GM23338 (cell line): ENCODE measurements at regions not wholly inside any gene's neighbourhood (a gene's known extent, or its start where the extent isn't known, plus 50 kb on each side); places are given as distances from the start of the nearest gene placed in this dataset.

Source experiments
- ATAC-seq: fragments of 200-7000 bp; cut with Tn5 transposase; 3 replicates; pipeline ENCODE4 v1.9.1; 2020
- DNase-seq: peaks from one replicate; pipeline ENCODE4 v3.0.0-alpha.2; 2015; ENCODE audit warnings: low spot score
- H2AFZ ChIP-seq: fragments of 200-600 bp; sonication (generic); 2 replicates; pipeline ENCODE4 v1.8.0; 2016; ENCODE audit warnings: antibody characterized with exemption, mild to moderate bottlenecking, moderate library complexity
- H3F3A ChIP-seq: fragments of 200-600 bp; sonication (generic); replicated peaks from 2 replicates; pipeline ENCODE4 v1.8.0; 2017; ENCODE audit warnings: antibody characterized with exemption, mixed run types, low read depth
- H3K27ac ChIP-seq: fragments of 200-600 bp; sonication (generic); 2 replicates; pipeline ENCODE4 v1.6.1; 2016; ENCODE audit warnings: low read depth
- H3K27me3 ChIP-seq: fragments of 200-600 bp; sonication (generic); 2 replicates; pipeline ENCODE4 v1.8.0; 2016; ENCODE audit warnings: mild to moderate bottlenecking, mixed run types, moderate library complexity; ENCODE audit not compliant: insufficient read depth
- H3K36me3 ChIP-seq: fragments of 200-600 bp; sonication (generic); 2 replicates; pipeline ENCODE4 v1.8.0; 2016; ENCODE audit warnings: mild to moderate bottlenecking; ENCODE audit not compliant: insufficient read depth
- H3K4me1 ChIP-seq: fragments of 200-600 bp; sonication (generic); 2 replicates; pipeline ENCODE4 v1.8.0; 2016; ENCODE audit warnings: mild to moderate bottlenecking, moderate library complexity; ENCODE audit not compliant: insufficient read depth
- H3K4me2 ChIP-seq: fragments of 200-600 bp; sonication (generic); 2 replicates; pipeline ENCODE4 v1.7.1; 2017; ENCODE audit warnings: mixed run types
- H3K4me3 ChIP-seq: fragments of 200-600 bp; sonication (generic); 2 replicates; pipeline ENCODE4 v1.6.1; 2016; ENCODE audit warnings: mixed run types
- H3K79me2 ChIP-seq: fragments of 200-600 bp; sonication (generic); replicated peaks from 2 replicates; pipeline ENCODE4 v1.8.0; 2017; ENCODE audit warnings: mild to moderate bottlenecking; ENCODE audit not compliant: insufficient read depth
- H3K9me2 ChIP-seq: fragments of 200-600 bp; sonication (generic); 2 replicates; pipeline ENCODE4 v1.8.0; 2017; ENCODE audit not compliant: insufficient read depth
- H4K20me1 ChIP-seq: fragments of 200-600 bp; sonication (generic); replicated peaks from 2 replicates; pipeline ENCODE4 v1.8.0; 2017; ENCODE audit warnings: mild to moderate bottlenecking; ENCODE audit not compliant: insufficient read depth
- H3K27ac Mint-ChIP-seq: 2 replicates; pipeline ENCODE4 v1.8.0; 2020; ENCODE audit warnings: inconsistent platforms, mild to moderate bottlenecking, moderate library complexity, mixed read lengths
- H3K27me3 Mint-ChIP-seq: 3 replicates; pipeline ENCODE4 v1.8.0; 2022; ENCODE audit warnings: low read depth, mild to moderate bottlenecking, moderate library complexity, mixed read lengths, inconsistent platforms; ENCODE audit not compliant: insufficient read depth, poor library complexity
- H3K36me3 Mint-ChIP-seq: 3 replicates; pipeline ENCODE4 v1.8.0; 2021; ENCODE audit warnings: low read depth, mild to moderate bottlenecking, inconsistent platforms, moderate library complexity, mixed read lengths
- H3K4me1 Mint-ChIP-seq: 3 replicates; pipeline ENCODE4 v1.8.0; 2020; ENCODE audit warnings: mild to moderate bottlenecking, inconsistent platforms, mixed read lengths
- H3K4me3 Mint-ChIP-seq: 3 replicates; pipeline ENCODE4 v1.8.0; 2021; ENCODE audit warnings: moderate library complexity, mild to moderate bottlenecking, inconsistent platforms, mixed read lengths
- H3K9me3 Mint-ChIP-seq: 3 replicates; pipeline ENCODE4 v1.8.0; 2020; ENCODE audit warnings: moderate library complexity, mild to moderate bottlenecking, inconsistent platforms, mixed read lengths
- CREB1 ChIP-seq: fragments of 250-450 bp; sonication (Bioruptor Pico); IDR thresholded peaks from 2 replicates; pipeline ENCODE4 v1.5.0; 2020; ENCODE audit warnings: low read depth, mild to moderate bottlenecking, moderate library complexity
- EZH2 ChIP-seq: fragments of 200-600 bp; sonication (generic); IDR thresholded peaks from one replicate; pipeline ENCODE4 v1.8.0; 2017; ENCODE audit warnings: antibody characterized with exemption, mild to moderate bottlenecking, low read depth; ENCODE audit not compliant: unreplicated experiment
- EZH2phosphoT487 ChIP-seq: fragments of 200-600 bp; sonication (generic); IDR thresholded peaks from one replicate; pipeline ENCODE4 v1.8.1; 2018; ENCODE audit warnings: antibody characterized with exemption; ENCODE audit not compliant: unreplicated experiment
- JUNB ChIP-seq: IDR thresholded peaks from one replicate; pipeline ENCODE4 v1.6.1; 2016; ENCODE audit warnings: antibody characterized with exemption; ENCODE audit not compliant: unreplicated experiment
- NANOG ChIP-seq: IDR thresholded peaks from 2 replicates; pipeline ENCODE4 v1.6.1; 2016; ENCODE audit warnings: antibody characterized with exemption, borderline replicate concordance
- POLR2AphosphoS5 ChIP-seq: IDR thresholded peaks from 2 replicates; pipeline ENCODE4 v1.6.1; 2016; ENCODE audit warnings: antibody characterized with exemption, low read depth
- STAT1 ChIP-seq: IDR thresholded peaks from one replicate; pipeline ENCODE4 v1.6.1; 2016; ENCODE audit warnings: antibody characterized with exemption; ENCODE audit not compliant: unreplicated experiment
- ZNF114 ChIP-seq: fragments of 250-450 bp; sonication (Bioruptor Pico); IDR thresholded peaks from 2 replicates; pipeline ENCODE4 v1.5.0; 2020; ENCODE audit warnings: mild to moderate bottlenecking, moderate library complexity
- ZNF331 ChIP-seq: fragments of 250-450 bp; sonication (Bioruptor Pico); IDR thresholded peaks from 2 replicates; pipeline ENCODE4 v1.5.0; 2020; ENCODE audit warnings: low read depth, mild to moderate bottlenecking, moderate library complexity
- TF ChIP-seq, protein P1 (sequence below): fragments of 250-450 bp; sonication (Bioruptor Pico); IDR thresholded peaks from 2 replicates; pipeline ENCODE4 v1.5.0; 2020; ENCODE audit warnings: mild to moderate bottlenecking, moderate library complexity
- TF ChIP-seq, protein P2 (sequence below): IDR thresholded peaks from one replicate; pipeline ENCODE4 v1.6.1; 2018; ENCODE audit warnings: antibody characterized with exemption; ENCODE audit not compliant: unreplicated experiment
- TF ChIP-seq, protein P3 (sequence below), 2 experiments: fragments of 200-600 bp in 1 of 2; sonication (generic) in 1 of 2; conservative IDR thresholded peaks; 2 replicates each; pipeline versions ENCODE4 v1.5.1 to v1.6.1; 2016 to 2017; ENCODE audit warnings: antibody characterized with exemption in 2 of 2, low read depth in 2 of 2, mild to moderate bottlenecking in 2 of 2, moderate library complexity in 1 of 2
- TF ChIP-seq, protein P4 (sequence below): IDR thresholded peaks from 2 replicates; pipeline ENCODE4 v1.6.1; 2016; ENCODE audit warnings: antibody characterized with exemption

DNA sequence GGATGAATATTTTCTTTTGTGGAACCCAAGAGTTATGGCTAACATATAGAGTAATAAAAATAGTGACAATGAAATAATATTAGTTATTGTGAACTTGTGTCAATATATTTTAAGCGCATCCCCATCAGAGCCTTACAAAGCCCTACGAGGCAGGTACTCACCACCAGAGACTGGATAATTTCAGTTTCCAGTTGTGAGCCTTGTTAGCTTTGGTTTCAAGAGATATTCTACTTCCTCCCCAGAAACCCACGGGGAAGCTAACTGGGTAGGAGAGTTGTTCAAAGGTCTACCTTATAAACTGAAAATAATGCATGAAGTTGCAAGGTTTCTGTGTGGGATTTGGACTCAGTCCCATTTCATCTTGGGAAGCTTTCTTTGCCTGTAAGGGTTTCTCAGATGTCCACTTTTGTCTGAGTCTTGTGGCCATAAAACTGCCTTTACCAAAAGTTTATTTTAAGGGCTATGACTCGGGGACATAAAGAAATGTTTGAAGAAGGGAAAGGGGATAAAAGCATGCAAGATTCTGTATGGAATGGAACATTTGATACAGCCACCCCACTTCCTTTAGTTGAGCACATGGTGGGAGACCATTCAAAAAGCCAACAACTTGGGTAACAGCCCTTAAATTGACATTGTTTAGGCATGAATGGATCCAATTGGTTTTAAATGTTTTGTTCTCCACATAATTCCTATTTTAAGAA, 57.4 kb upstream of the ANKRD55 start:
- Histone ChIP-seq H3K9me2 (peaks cover 16% of the 10 kb centered on the region; the same call in 1 of the 2 replicates), H3K27ac (no peak overlapping the region), H2AFZ (0 out of 2 replicates have a peak overlapping the region, but pooled peaks have one; percentile 18), H3F3A (no peaks in the 10 kb centered on the region), H3K36me3 (no peaks in the 10 kb centered on the region), H3K4me2 (no peak overlapping the region), H3K27me3 (no peaks in the 10 kb centered on the region), H3K4me1 (no peaks in the 10 kb centered on the region), H3K4me3 (no peak overlapping the region), H3K79me2 (no peaks in the 10 kb centered on the region), H4K20me1 (no peaks in the 10 kb centered on the region)
- Mint-ChIP-seq H3K4me3 (no peak overlapping the region), H3K4me1 (peaks cover 6% of the 10 kb centered on the region; the same call in 2 of the 3 replicates), H3K27me3 (no peaks in the 10 kb centered on the region), H3K9me3 (peaks cover 13% of the 10 kb centered on the region; the same call in 2 of the 3 replicates), H3K27ac (no peak overlapping the region), H3K36me3 (peaks cover 3% of the 10 kb centered on the region; the same call in 2 of the 3 replicates)
- ATAC-seq, result no peak
- TF ChIP-seq JUNB (no peak), NANOG (no peak), STAT1 (no peak), ZNF114 (CRISPR knock-in tag) (no peak), ZNF331 (CRISPR knock-in tag) (no peak), CREB1 (no peak), EZH2phosphoT487 (no peak), EZH2 (no peak), POLR2AphosphoS5 (no peak)
- TF ChIP-seq, protein P1, sequence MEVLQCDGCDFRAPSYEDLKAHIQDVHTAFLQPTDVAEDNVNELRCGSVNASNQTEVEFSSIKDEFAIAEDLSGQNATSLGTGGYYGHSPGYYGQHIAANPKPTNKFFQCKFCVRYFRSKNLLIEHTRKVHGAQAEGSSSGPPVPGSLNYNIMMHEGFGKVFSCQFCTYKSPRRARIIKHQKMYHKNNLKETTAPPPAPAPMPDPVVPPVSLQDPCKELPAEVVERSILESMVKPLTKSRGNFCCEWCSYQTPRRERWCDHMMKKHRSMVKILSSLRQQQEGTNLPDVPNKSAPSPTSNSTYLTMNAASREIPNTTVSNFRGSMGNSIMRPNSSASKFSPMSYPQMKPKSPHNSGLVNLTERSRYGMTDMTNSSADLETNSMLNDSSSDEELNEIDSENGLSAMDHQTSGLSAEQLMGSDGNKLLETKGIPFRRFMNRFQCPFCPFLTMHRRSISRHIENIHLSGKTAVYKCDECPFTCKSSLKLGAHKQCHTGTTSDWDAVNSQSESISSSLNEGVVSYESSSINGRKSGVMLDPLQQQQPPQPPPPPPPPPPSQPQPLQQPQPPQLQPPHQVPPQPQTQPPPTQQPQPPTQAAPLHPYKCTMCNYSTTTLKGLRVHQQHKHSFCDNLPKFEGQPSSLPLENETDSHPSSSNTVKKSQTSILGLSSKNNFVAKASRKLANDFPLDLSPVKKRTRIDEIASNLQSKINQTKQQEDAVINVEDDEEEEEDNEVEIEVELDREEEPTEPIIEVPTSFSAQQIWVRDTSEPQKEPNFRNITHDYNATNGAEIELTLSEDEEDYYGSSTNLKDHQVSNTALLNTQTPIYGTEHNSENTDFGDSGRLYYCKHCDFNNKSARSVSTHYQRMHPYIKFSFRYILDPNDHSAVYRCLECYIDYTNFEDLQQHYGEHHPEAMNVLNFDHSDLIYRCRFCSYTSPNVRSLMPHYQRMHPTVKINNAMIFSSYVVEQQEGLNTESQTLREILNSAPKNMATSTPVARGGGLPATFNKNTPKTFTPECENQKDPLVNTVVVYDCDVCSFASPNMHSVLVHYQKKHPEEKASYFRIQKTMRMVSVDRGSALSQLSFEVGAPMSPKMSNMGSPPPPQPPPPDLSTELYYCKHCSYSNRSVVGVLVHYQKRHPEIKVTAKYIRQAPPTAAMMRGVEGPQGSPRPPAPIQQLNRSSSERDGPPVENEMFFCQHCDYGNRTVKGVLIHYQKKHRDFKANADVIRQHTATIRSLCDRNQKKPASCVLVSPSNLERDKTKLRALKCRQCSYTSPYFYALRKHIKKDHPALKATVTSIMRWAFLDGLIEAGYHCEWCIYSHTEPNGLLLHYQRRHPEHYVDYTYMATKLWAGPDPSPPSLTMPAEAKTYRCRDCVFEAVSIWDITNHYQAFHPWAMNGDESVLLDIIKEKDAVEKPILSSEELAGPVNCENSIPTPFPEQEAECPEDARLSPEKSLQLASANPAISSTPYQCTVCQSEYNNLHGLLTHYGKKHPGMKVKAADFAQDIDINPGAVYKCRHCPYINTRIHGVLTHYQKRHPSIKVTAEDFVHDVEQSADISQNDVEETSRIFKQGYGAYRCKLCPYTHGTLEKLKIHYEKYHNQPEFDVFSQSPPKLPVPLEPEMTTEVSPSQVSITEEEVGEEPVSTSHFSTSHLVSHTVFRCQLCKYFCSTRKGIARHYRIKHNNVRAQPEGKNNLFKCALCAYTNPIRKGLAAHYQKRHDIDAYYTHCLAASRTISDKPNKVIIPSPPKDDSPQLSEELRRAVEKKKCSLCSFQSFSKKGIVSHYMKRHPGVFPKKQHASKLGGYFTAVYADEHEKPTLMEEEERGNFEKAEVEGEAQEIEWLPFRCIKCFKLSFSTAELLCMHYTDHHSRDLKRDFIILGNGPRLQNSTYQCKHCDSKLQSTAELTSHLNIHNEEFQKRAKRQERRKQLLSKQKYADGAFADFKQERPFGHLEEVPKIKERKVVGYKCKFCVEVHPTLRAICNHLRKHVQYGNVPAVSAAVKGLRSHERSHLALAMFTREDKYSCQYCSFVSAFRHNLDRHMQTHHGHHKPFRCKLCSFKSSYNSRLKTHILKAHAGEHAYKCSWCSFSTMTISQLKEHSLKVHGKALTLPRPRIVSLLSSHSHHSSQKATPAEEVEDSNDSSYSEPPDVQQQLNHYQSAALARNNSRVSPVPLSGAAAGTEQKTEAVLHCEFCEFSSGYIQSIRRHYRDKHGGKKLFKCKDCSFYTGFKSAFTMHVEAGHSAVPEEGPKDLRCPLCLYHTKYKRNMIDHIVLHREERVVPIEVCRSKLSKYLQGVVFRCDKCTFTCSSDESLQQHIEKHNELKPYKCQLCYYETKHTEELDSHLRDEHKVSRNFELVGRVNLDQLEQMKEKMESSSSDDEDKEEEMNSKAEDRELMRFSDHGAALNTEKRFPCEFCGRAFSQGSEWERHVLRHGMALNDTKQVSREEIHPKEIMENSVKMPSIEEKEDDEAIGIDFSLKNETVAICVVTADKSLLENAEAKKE (CRISPR knock-in tag), result no peak
- TF ChIP-seq, protein P2, sequence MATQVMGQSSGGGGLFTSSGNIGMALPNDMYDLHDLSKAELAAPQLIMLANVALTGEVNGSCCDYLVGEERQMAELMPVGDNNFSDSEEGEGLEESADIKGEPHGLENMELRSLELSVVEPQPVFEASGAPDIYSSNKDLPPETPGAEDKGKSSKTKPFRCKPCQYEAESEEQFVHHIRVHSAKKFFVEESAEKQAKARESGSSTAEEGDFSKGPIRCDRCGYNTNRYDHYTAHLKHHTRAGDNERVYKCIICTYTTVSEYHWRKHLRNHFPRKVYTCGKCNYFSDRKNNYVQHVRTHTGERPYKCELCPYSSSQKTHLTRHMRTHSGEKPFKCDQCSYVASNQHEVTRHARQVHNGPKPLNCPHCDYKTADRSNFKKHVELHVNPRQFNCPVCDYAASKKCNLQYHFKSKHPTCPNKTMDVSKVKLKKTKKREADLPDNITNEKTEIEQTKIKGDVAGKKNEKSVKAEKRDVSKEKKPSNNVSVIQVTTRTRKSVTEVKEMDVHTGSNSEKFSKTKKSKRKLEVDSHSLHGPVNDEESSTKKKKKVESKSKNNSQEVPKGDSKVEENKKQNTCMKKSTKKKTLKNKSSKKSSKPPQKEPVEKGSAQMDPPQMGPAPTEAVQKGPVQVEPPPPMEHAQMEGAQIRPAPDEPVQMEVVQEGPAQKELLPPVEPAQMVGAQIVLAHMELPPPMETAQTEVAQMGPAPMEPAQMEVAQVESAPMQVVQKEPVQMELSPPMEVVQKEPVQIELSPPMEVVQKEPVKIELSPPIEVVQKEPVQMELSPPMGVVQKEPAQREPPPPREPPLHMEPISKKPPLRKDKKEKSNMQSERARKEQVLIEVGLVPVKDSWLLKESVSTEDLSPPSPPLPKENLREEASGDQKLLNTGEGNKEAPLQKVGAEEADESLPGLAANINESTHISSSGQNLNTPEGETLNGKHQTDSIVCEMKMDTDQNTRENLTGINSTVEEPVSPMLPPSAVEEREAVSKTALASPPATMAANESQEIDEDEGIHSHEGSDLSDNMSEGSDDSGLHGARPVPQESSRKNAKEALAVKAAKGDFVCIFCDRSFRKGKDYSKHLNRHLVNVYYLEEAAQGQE, result no peak
- TF ChIP-seq, protein P3, sequence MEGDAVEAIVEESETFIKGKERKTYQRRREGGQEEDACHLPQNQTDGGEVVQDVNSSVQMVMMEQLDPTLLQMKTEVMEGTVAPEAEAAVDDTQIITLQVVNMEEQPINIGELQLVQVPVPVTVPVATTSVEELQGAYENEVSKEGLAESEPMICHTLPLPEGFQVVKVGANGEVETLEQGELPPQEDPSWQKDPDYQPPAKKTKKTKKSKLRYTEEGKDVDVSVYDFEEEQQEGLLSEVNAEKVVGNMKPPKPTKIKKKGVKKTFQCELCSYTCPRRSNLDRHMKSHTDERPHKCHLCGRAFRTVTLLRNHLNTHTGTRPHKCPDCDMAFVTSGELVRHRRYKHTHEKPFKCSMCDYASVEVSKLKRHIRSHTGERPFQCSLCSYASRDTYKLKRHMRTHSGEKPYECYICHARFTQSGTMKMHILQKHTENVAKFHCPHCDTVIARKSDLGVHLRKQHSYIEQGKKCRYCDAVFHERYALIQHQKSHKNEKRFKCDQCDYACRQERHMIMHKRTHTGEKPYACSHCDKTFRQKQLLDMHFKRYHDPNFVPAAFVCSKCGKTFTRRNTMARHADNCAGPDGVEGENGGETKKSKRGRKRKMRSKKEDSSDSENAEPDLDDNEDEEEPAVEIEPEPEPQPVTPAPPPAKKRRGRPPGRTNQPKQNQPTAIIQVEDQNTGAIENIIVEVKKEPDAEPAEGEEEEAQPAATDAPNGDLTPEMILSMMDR (conservative IDR thresholded peaks at IDR 0.05; ENCODE audit: low read depth in 2 of 2), result no peak
- TF ChIP-seq, protein P4, sequence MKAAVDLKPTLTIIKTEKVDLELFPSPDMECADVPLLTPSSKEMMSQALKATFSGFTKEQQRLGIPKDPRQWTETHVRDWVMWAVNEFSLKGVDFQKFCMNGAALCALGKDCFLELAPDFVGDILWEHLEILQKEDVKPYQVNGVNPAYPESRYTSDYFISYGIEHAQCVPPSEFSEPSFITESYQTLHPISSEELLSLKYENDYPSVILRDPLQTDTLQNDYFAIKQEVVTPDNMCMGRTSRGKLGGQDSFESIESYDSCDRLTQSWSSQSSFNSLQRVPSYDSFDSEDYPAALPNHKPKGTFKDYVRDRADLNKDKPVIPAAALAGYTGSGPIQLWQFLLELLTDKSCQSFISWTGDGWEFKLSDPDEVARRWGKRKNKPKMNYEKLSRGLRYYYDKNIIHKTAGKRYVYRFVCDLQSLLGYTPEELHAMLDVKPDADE, result no peak
- no peak for DNase-seq
